HL-60 (cell line): ENCODE measurements at regions not wholly inside any gene's neighbourhood (a gene's known extent, or its start where the extent isn't known, plus 50 kb on each side); places are given as distances from the start of the nearest gene placed in this dataset.

Source experiments
- DNase-seq, 2 experiments: peaks; one replicate each; pipeline ENCODE4 v3.0.0-alpha.2; 2010 to 2020; ENCODE audit warnings: low read depth in 1 of 2, low spot score in 1 of 2
- H3K27ac ChIP-seq: fragments of 250-450 bp; sonication (Bioruptor Pico); replicated peaks from 2 replicates; pipeline ENCODE4 v1.5.1; 2020; ENCODE audit warnings: mild to moderate bottlenecking, moderate library complexity
- H3K27me3 ChIP-seq: fragments of 250-450 bp; sonication (Bioruptor Pico); 2 replicates; pipeline ENCODE4 v1.5.1; 2021; ENCODE audit warnings: mild to moderate bottlenecking, moderate library complexity; ENCODE audit not compliant: insufficient read depth, poor library complexity, severe bottlenecking
- H3K4me3 ChIP-seq: replicated peaks from 2 replicates; pipeline ENCODE4 v1.5.1; 2011; ENCODE audit warnings: mild to moderate bottlenecking, control low read depth, low read length; ENCODE audit not compliant: insufficient read depth
- CTCF ChIP-seq: IDR thresholded peaks from one replicate; pipeline ENCODE4 v1.5.1; 2011; ENCODE audit warnings: low read length, control low read depth, inconsistent platforms; ENCODE audit not compliant: insufficient read depth
- GABPA ChIP-seq: IDR thresholded peaks from 2 replicates; pipeline ENCODE4 v1.6.1; 2012; ENCODE audit warnings: low read depth
- POLR2AphosphoS5 ChIP-seq: IDR thresholded peaks from 2 replicates; pipeline ENCODE4 v1.6.1; 2012; ENCODE audit warnings: low read depth
- REST ChIP-seq: IDR thresholded peaks from 2 replicates; pipeline ENCODE4 v1.6.1; 2012; ENCODE audit warnings: low read depth; ENCODE audit not compliant: insufficient replicate concordance
- SPI1 ChIP-seq: IDR thresholded peaks from 2 replicates; pipeline ENCODE4 v1.6.1; 2012; ENCODE audit warnings: low read depth, mild to moderate bottlenecking, borderline replicate concordance

- Histone ChIP-seq H3K4me3 (no peak overlapping the region), H3K27me3 (no peaks in the 10 kb centered on the region), H3K27ac (no peak overlapping the region)
- TF ChIP-seq GABPA, result no peak
- no peak for TF ChIP-seq REST
- no peak for TF ChIP-seq SPI1
- TF ChIP-seq POLR2AphosphoS5, result no peak
- TF ChIP-seq CTCF, result no peak
- DNase-seq, result no peak
These were observed 411.6 kb upstream of the SLITRK5 start for GRCh38 chr13:87259479-87260083.

- Histone ChIP-seq H3K27me3 (no peaks in the 10 kb centered on the region), H3K4me3 (no peak overlapping the region), H3K27ac (no peak overlapping the region)
- TF ChIP-seq SPI1 (no peak), CTCF (peak; percentile 57), REST (no peak), GABPA (no peak)
- peak; percentile 1 to 42 for DNase-seq
These were observed 396.9 kb upstream of the SLITRK5 start for GRCh38 chr13:87274209-87274819.

GRCh38 chr13:87280139-87280538 lies 391.0 kb upstream of the SLITRK5 start:
- H3K27me3 ChIP-seq, result no peaks in the 10 kb centered on the region
- no peak overlapping the region for H3K27ac ChIP-seq
- no peak for DNase-seq
- TF ChIP-seq GABPA, result no peak
- TF ChIP-seq CTCF, result no peak
- TF ChIP-seq POLR2AphosphoS5, result no peak
- TF ChIP-seq SPI1, result no peak
- TF ChIP-seq REST, result no peak
- no peak overlapping the region for H3K4me3 ChIP-seq
